ENCODE measurements at regions not wholly inside any gene's neighbourhood (a gene's known extent, or its start where the extent isn't known, plus 50 kb on each side); places are given as distances from the start of the nearest gene placed in this dataset.

DNA sequence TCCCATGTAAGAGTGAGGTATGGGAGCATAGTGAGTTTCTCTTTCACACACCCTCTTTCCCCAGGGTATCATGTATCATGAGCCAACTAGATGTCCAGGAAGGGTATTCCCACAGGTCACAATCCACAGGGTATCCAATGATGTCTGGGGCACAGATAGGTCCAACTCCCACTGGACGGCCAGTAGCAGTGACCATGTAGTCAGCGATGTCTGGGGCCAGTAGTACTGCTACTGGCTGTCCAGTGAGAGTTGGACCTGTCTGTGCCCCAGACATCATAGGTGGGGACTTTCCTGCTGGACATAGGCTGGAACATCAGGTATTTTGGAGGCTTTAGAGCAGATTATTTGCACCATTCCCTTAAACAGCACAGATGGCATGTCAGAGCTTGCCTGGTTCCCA is 352.6 kb upstream of the SGCD start:
- no peak for DNase-seq (ENCODE audit: low read depth)

DNA sequence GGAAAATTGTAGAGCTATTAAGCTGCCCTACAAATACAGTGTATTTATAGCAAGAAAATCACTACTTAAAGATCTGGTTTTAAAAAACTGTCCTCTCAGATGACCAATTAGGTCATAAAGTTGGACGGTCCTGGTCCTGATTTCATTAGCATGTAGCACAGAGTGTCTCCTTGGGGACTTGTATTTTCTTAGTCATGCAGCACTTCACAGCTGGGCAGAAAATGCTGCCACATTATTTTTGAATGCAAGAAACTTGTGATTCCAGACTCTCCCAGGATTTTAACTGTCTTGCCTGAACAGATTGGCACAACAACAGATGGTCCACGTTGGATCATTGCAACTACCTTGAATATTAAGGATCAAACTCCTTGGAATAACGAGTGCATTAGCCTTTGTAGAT is 348.1 kb upstream of the SGCD start:
- no peak for DNase-seq (ENCODE audit: low read depth)

DNA sequence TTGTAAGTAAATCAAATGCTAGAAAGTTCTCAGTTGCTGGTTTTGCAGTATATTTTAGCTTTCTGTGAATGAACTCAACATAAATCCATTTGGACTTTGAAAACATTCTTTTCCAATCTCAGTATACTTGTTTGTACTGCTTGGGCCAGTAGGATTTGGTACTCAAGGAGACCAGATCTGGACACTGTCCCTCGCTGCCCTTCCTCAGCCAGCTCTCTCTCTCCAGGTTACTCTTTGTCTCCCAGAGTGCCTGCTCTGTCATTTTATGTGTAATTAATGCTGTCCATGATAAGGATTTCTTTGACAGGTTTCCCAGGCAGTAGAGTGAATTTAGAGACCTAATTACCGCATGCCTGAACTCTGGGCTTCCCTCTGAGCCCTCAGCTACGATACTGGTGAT is 344.6 kb upstream of the SGCD start:
- DNase-seq (ENCODE audit: low read depth): no peak

DNA sequence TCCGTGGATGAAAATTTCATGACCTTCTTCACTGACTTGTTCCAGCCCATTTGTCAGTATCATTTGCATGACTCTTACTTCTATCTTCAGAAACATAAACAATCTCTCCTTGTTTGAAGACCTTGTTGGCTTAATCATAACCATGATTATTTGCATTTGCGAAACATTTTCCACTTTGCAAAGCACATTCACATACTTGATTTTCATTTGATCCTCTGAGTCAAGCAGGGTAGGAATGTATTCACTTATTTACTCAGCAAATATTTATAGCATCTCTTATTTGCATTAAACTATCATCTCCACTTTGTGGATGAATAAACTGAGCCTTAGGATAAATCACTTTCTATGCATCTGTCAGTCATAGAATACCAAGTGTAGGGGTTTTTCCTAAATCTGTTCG is 343.0 kb upstream of the SGCD start:
- DNase-seq (ENCODE audit: low read depth): no peak

DNA sequence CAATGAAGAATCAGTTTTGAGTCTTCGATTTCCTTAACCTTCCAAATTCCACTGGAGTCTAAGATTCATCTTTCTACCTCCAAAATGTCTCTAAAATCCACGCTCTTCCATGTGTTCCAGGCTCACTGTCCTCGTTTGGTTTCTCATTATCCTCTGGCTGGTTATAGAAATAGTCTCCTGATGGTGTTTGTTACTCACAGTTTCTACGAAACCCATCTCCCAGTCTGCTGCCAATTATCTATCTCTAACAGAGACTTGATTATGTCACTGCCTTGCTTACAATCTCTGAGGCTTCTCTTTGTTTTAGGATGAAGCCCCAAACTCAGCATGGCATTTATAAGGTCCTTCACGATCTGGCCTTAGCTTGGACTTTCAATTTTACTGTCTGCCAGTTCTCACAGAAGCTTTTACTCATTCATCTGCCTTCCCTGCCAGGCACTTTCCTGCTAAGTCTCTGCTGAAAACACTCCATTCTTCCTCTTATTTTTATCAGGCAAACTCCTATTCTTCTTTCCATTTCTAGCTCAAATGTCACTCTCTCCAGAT is 339.6 kb upstream of the SGCD start:
- no peak for DNase-seq (ENCODE audit: low read depth)

DNA sequence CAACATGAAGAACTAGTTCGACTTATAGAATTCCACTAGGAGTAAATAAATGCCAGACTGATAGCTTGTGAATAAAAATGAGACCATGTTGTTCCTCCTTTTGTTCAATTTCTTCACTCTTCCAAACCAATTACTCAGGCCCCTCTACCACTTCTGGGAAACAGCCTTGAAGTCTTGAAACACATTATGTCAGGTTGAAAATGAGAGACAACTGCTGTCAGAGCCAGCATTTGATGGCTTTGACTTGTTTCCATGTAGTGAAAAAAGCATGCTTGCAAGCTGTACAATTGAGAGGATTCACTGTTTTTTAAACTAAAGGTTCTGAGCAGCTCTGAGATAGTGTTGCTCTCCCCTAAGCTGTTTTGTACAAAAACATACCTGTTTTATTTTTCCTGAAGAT is 337.1 kb upstream of the SGCD start:
- DNase-seq (ENCODE audit: low read depth): no peak

DNA sequence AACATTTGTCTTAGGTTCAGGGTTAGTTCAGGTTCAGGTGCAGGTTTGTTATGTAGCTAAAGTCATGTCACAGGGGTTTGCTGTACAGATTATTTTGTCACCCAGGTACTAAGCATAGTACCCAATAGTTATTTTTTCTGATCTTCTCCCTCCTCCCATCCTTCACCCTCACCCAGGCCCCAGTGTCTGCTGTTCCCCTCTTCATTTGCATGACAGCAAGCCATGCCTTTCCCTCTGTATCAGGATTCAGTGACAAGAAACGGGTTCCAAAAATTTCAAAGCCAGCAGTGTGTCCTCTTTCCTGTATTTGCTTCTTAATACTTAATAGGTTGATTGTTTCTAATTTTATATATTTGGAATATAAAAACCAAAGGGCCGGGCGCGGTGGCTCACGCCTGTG is 330.8 kb upstream of the SGCD start:
- DNase-seq (ENCODE audit: low read depth): no peak

DNA sequence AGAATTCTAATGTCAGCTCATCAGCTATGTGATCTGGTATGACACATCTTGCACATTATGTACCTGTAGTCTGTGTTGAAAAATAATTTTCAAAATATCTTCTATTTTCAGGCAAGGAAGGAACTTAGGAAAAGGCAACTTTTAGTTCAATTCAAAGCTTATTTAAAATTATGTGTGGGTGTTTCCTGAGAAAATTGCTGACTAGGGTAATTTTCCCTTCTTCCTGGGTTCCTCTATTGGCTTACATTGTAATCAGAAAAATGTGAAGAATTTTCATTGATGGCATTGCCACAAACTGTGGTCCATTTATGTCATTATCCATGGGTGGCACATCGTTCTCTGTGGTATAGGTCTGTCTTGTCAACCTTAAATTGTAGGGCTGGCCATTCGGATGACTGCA is 328.7 kb upstream of the SGCD start:
- DNase-seq (ENCODE audit: low read depth): no peak

DNA sequence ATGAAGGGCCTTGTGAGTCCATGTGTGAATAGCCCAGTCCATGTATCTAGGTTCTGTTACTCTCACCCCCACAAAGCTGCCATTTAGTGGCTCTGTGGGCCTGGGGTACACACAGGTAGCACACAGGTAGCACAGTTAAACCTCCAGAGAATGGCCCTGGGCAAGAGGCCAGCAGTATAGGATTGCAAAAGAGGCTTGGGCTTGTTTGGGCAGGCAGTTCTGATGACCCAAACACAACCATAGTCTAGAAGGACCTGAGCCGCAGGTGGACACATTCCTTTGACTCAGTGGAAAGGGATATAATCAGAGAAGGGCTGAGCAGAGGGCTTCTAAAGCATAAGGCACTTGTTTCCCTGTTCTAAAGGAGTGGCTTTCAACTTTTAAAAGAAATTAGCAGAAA is 326.8 kb upstream of the SGCD start:
- DNase-seq (ENCODE audit: low read depth): no peak

DNA sequence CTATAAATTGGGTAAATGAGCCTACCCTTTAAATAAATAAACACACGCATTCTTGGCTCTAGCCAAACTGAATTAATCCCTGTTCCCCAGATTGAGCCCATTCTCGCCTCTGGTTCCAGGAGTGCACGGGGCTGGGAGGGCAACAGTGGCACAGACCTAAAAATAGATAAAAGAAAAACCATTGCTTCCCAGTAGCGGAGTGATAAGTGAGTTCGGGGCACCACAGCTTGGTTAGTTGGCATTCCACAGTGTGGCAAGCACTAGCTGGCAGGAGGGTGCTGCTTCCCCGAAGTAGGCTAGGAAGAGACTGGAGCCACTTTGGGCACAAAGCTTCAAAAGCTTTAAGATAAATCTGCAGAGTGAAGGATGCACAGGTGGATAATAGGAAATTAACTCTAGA is 322.2 kb upstream of the SGCD start:
- no peak for DNase-seq (ENCODE audit: low read depth)

DNA sequence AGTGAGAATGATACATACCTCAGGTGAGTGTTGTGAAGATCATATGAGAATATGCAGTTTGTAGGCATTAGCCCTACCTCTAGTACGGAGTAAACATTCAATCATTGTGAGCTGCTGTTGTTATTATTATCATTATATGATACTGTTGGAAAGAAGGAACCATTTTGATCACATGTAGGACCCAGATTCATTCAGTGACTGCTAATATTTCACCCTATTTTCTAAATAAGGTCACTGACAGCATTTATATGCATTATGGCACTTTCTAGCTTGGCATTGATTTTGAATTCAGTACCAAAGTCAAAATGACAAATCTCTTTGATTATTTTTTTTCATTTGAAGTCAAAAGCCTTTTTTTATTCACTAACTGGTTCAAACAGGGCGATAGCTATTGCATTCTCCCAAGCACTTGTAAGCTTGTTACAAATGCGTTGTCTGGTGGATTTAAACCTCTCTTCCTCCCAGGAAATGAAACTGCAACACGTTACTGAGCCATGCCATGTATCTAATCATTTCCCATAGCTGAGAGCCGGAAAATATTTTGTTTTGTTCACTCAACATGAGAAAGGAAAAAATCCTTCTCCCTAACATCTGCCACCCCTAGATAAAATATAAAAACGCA is 320.8 kb upstream of the SGCD start:
- no peak for DNase-seq (ENCODE audit: low read depth)

DNA sequence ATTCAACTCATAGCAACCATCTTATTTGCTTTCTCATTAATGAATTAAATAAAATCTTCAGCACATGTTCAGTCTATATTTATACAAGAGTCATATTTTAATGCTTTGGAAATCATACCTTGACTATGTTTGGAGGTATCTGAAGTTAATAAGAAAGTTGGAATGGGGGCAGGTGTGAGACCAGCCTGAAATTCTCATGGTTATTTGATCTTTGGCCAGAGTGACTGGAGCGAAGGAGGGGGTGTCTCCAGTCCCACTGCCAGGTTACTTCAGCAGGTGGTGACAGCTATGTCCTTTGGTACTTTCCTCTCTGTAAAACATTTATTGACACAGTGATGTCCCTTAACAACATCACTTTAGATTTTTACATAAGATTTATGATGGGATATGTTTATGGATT is 318.1 kb upstream of the SGCD start:
- DNase-seq (ENCODE audit: low read depth): no peak

DNA sequence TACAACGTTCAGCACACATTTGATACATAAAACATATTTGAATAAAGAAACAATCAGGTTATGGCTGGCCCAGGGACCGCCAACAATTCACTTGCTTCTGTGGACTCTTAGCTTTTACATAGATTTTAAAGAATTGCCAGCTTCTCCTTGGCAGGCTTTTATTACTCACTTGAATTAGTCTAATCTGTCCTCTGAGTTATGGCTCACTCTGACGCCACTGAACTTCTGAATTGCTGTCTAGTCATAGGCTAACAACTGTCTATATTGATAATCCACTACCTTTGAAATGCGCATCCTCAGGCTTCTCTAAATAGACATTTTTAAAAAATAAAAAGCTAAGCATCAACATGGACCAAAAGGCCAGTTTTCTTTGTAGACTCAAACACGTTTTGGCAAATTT is 317.4 kb upstream of the SGCD start:
- DNase-seq (ENCODE audit: low read depth): no peak

DNA sequence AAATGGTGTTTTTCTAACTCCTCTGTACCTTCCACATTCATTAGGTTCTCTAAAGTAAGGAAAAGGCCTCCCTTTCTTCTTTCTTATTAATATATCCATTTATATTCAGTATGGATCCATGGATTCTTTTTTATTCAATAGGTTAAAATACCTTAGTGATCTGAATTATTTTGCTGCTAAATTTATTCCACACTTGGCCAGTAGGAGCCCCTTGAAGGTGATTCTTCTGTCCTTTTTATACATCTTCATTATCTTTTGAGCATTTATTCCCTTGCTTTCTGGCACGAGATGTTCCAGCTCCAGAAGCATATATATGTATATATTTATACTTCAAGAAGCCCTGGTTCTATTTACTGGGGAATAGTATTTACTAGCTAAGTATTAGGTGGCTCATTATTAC is 311.8 kb upstream of the SGCD start:
- no peak for DNase-seq (ENCODE audit: low read depth)

DNA sequence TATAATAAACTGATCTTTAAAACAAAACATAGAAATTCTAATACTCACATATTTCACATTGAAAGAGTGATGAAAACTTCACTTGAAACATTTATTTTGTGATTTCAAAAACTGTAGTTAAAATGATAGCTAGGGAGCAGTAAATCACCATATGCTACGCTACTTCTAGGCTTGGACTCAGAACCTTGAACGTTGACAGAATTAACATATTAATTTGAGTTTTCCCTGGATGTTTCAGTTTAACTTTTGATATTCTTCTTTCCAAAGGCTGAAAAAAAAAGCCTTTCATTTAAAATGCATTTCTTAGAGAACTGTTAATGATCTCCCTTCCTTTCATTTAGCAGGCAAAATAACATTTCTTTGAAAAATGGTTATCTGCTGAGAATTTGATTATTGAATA is 307.8 kb upstream of the SGCD start:
- no peak for DNase-seq (ENCODE audit: low read depth)

DNA sequence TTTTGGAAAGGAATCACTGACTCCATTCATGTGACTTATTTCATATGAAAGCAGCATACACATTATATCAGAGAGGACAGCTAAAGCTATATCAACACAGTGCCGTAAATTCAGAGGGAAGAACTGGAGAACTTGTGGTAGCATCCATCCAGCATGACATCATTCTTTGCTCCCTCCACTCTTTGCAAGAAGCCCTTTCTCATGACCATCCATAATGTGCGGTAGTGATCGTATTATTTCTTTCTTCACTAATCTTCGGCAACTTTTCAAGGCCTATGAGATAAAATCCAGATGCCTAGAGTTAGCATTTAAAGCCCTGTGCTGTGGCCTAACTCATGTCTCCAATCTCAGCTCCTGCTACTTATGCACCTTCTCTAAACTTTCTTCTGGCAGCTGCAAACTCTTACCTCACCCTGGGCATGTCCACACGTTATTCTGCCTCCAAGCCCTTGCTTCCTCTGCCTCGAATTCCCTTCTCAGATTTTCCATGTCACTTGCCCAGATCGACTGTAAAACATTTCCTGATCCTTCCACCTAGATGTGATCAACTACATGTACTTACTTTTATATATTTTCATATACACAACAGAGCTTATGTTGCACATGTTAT is 307.3 kb upstream of the SGCD start:
- no peak for DNase-seq (ENCODE audit: low read depth)

DNA sequence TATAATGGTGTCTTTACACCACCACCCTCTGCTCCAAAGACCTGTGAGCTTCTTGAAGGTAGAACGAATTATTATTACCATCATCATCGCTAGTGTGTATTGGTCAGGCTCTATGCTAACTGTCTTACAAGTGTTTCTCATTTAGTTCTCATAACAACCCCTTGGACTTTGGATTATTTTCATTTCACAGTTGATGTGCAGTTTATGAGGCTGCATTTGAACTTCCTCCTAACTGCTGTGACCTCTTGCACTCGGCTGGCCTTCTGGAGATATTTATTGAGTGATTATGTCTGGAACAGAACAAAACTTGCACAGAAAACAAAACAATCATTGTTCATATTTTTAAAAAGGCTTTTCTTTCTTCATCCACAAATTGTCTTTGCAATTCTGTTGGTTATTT is 306.3 kb upstream of the SGCD start:
- DNase-seq (ENCODE audit: low read depth): no peak

DNA sequence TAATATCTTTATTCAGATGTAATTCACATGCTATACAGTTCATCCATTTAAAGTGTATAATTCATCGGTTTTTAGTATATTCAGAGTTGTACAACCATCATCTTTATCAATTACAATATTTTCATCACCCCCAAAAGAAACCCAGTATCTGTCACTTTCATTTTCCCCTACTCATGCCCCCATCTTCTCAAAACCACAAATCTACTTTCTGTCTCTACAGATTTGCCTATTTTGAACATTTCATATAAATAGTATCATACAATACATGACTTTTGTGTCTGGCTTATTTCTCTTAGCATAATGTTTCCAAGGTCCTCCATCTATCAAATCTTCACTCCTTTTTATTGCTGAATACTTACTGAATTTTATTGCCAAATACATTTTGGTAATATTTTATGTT is 305.1 kb upstream of the SGCD start:
- no peak for DNase-seq (ENCODE audit: low read depth)

DNA sequence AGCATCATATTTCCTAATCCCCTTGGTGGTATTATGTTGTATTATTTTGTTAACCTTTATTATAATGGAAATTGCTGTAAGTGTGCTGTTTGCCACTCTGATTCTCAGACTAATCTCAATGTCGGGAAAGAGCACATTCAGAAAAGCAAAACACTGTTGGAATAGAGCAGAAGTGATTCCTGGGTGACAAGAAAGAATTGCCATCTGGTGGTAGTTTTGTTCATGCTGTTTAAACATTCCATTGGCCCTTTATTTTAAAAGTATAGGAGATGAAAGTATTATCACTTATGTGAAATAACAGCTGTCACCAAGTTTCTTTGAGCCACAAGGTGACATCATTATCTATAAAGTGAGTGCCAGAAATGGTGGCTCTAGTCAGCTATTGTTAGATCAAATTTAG is 301.3 kb upstream of the SGCD start:
- no peak for DNase-seq (ENCODE audit: low read depth)

DNA sequence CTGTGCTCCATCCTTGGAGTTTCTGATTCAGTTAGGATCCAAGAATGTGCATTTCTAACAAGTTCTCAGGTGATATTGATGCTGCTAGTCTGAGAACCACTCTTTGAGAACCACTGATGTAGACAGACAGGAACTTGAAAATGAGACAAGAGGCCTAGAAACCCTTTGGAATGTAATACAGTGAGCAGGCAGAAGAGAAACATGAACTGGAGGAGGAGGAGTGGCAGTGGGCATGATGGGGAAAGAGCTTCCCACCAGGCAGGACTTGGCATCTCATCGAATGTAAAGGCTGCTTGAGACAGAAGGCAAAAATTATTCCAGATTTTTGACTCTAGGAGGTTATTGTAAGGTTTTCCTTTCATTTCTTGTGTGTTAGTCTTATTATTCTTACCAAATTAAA is 295.8 kb upstream of the SGCD start:
- DNase-seq (ENCODE audit: low read depth): no peak

DNA sequence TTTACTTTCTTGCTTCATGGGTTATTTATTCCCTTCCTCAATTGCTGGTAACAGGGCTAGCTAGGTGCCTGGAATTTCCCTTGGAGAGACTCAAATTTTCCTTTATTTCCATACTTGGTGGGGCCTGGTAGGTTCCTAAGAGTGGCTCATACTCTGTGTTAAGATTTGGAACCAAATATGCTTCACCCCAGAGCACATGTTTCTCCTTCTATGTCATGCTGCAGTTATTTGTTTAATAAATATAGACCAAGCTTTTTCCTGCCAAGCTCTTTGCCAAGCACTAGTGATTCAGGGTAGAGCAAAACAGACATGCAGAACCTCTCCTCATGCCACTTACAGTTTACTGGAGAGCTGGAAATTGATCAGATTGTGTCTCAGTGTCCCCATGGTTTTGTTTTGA is 290.3 kb upstream of the SGCD start:
- no peak for DNase-seq (ENCODE audit: low read depth)

DNA sequence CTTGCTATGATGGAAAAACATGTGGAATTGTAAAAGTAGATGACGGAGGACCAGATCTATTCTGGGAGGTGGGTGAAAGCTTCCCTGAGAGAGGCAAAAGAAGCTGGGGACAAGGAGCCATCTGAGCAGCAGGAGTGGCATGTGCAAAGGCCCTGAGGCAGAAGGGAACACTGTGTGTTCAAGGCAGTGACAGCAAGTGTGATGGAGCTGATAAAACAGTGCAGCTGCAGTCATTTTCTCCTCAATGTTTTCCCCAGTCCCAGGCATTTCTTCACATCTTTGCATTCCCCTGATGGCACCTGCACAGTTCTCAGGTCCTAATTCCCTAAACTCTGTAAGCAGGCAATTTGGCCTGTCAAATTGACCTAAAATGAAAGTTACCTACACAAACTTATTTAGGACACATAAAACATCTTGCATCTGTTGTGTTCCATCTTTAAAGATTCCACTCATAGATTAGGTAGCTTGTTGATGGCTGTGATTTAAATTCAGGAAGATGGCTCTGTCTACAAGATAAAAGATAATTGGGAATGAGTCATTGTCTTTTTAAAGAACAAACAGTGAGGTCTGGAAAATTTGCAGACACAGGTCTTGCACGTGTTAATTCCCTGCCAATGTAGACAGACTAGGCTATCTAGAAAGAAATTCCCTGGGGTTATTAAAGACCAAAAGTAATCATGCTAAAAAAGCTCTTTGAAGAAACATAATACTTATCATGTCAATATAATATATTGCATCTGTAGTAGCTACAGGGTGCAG is 289.6 kb upstream of the SGCD start:
- DNase-seq (ENCODE audit: low read depth): no peak

DNA sequence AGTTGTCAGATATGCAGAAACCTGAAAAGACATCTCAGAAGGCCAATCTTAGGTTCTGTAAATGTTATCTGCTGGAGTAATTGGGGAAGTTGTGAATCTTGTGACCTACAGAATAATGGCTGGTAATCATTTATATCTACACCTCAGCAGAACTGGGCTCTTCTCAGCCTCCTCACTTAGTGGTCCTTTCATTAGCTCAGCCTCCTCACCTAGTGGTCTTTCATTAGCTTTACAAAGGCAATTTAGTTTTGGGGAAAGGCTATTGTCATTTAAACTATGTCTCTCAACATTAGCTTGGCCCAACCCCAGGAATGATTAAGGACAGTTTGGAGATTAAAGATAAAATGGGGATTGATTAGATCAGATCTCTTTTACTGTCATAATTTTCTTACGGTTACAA is 284.2 kb upstream of the SGCD start:
- DNase-seq (ENCODE audit: low read depth): no peak

DNA sequence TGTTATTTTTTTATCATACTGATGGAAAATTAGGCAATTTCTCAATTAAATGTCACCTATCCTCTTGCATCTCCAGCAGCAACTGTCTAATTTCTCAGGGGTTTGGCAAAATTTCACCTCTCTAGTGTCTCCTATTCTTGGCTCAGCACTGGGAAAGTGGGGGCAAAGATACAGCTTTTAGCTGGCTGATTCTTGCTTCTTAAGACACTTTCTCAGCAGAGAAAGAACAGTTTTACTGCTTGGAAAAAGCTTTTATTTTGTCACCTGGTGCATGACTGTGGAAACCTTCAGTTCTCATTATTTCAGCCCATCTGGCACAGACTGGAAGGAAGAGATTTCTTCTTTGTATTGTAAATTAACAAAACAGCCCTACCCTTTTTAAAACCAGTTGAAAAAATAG is 283.6 kb upstream of the SGCD start:
- no peak for DNase-seq (ENCODE audit: low read depth)
